IPS-18c (cell line): ENCODE measurements at regions not wholly inside any gene's neighbourhood (a gene's known extent, or its start where the extent isn't known, plus 50 kb on each side); places are given as distances from the start of the nearest gene placed in this dataset.
"Not testable (repeated sequence)": the region's sequence is repeated elsewhere in the genome, so short reads cannot be mapped to it uniquely, and the experiment has no call there.

Experiments used
- H3K4me3 ChIP-seq: 2 replicates; pipeline ENCODE4 v1.7.0; 2013; ENCODE audit warnings: low read depth, mild to moderate bottlenecking, low read length, moderate library complexity; ENCODE audit not compliant: insufficient read depth
- H3K9me3 ChIP-seq: one replicate; pipeline ENCODE4 v1.6.1; 2013; ENCODE audit warnings: mild to moderate bottlenecking, low read length, moderate library complexity; ENCODE audit not compliant: control insufficient read depth, insufficient read depth

DNA sequence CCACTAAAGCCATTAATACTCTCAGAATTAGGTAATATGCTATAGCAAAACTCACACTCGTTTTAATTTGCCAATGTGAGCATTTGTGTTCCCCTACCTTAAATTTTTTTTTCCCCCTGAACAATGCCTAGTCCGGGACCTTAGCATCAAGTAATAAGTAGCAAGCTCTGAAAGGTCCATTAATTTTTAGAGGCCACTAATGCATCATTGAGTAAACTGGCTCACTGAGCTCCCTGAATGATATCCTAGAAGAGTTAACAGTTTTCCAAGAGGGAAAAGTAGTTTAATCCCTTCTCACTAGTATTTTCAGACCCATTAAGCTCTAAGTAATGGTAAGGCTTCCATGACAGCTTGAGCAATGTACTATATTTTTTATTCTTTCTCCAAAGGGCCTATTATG lies 242.2 kb downstream of the MAT2B start:
- H3K4me3 ChIP-seq = no peak overlapping the region
- no peaks in the 10 kb centered on the region for H3K9me3 ChIP-seq

DNA sequence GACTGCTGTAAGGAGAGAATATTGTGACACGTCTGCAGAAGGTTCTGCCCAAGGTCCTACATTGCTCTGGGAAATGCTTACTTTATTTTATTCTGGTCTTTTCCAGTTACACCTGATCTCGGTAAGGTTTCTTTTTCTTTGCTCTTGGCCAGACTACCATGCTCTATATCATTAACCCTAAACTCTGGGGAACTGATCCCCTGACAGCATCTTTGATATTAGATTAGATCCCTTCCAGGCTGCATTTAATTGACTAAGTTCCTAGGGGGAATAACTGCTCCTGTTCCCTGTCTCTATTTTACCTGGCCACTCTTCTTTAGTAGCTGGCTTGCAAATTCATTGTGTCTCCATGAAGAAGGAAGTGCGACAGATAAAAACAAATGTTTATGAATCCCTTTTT lies 243.5 kb downstream of the MAT2B start:
- no peak overlapping the region for H3K4me3 ChIP-seq

DNA sequence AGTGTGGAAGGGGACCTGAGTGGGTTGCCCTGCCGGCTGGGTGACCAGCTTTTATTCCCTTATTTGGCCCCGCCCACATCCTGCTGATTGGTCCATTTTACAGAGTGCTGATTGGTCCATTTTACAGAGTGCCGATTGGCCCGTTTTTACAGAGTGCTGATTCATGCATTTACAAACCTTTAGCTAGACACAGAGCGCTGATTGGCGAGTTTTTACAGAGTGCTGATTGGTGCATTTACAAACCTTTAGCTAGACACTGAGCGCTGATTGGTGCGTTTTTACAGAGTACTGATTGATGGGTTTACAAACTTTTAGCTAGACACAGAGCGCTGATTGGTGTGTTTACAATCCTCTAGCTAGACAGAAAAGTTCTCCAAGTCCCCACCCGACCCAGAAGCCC lies 245.0 kb downstream of the MAT2B start:
- H3K4me3 ChIP-seq, H3K9me3 ChIP-seq: not testable (repeated sequence)

More for the DNA sequence above, 243.5 kb downstream of the MAT2B start:
- no peaks in the 10 kb centered on the region for H3K9me3 ChIP-seq

DNA sequence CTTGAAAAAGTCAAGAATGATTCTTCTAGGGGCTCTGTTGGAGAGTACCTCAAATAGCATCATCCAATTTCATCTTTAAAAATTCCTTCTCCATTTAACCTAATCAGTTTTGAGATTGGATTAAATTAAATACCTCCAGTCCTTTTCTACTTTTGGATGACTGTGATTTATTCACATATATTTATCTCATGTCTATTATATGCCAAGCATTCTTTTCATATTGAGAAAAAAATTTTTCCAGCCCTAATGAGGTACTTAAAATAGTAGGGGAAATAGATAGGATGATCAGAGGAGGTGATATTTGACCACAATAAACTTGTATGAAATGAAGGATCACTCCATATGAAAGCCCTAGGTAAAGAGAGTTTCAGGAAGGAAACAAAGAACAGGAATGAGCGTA lies 250.1 kb downstream of the MAT2B start:
- no peaks in the 10 kb centered on the region for H3K9me3 ChIP-seq
- no peak overlapping the region for H3K4me3 ChIP-seq

DNA sequence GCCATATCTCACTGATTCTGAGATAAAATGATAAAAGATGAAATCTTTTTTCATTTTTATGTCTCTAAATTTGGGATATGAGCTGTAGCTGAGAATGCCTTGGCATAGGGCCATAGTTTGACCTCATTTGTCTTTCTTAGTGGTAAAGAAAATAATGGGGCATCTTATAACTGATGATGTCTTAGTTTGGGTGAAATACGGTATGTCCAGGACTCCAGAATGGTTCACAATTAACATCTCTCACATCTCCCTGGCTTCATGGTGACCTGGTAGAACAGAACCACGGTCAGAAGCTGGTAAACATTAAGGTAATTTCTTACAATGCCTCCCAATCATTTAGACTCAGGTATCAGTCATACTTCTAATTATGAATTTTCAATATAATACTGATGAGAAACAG lies 250.8 kb downstream of the MAT2B start:
- Histone ChIP-seq H3K9me3 (no peaks in the 10 kb centered on the region), H3K4me3 (no peak overlapping the region)

DNA sequence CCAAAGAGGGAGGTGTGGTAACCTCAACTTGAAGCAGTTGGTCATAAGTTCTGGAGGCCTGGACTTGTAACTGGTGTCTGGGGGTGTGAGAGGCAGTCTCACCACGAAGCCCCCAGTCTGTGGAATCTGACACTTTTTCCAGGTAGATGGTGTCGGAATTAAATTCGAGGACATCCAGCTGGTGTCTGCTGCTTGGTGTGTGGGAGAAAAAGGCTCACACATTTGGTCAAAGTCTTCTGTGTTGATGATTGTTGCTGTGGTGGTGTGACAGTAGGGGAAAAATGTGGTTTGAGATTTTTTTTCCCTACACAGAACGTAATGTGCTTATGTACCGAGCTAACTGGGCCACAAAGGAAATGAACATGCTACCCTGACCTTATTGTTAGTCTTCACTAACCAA lies 251.9 kb downstream of the MAT2B start:
- H3K4me3 ChIP-seq = no peak overlapping the region
- H3K9me3 ChIP-seq = no peaks in the 10 kb centered on the region

DNA sequence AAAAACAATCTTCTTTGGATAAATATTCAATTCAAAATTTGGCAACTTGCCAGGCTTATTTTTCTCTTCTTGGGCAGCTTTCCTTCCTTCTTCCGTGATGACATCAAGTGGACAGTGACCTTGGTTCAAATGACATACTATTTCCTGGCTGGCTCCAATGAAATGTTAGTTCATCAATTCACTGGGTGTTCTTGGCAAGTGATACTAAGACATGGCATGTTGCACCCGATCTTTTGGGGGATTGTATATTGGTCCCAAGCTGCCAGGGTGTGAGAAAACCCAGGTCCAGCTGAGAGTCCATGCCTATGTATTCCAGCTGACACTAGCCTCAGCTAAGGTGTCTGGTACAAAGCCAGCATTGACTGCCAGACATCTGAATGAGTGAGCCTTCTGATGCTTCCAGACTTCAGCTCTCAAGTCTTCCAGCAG lies 252.9 kb downstream of the MAT2B start:
- H3K4me3 ChIP-seq = no peak overlapping the region
- no peaks in the 10 kb centered on the region for H3K9me3 ChIP-seq

DNA sequence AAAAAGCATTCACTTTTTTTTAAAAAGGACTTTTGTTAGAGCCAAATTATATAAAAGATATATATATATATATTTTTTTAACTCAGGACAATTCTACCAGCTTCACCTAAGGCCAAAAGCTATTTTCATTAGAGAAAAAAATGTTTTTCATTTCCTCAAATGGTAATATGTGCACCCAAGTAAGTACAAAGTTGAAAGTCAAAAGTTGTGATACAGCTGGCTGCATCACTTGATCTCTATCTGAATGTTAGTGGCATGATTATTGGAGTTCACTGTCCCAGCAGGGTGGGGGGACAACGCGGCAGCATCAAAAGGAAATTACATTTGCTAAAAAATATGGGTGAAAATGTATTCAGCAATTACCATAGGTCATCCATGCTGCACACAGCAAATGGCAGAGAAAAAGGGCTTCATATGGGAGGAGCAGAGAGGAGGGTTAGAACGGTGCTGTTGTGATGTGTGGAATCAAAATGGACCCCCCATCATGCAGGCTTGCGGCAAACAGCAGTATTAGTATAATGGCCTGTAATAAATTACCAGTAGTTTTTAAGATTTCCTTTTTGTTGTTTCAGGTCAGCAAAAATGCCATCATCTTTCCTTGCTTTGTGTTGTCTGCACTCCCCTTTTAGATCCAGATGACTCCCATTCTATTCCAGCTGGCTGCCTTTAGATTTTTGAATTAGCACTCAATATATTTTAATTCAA lies 253.7 kb downstream of the MAT2B start:
- no peaks in the 10 kb centered on the region for H3K9me3 ChIP-seq
- no peak overlapping the region for H3K4me3 ChIP-seq

DNA sequence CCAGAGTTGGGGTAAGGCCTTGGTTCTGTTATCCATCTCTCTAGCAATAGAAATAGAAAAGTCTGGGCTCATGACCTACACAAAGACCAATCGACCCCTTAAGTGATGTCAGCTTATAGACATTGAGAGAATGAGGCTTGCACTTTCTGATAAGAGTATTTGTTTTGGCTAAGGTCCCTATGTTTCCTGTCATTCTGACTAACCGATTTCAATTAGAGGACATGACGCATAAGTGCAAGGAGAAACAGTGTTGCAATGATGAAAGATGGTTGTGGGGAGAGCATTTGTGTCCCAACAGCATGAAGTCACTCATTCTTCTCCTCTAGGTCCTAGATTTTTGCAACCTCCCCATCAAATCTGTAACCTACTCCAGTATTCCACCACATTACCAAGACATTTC lies 255.1 kb downstream of the MAT2B start:
- H3K4me3 ChIP-seq = no peak overlapping the region
- no peaks in the 10 kb centered on the region for H3K9me3 ChIP-seq

DNA sequence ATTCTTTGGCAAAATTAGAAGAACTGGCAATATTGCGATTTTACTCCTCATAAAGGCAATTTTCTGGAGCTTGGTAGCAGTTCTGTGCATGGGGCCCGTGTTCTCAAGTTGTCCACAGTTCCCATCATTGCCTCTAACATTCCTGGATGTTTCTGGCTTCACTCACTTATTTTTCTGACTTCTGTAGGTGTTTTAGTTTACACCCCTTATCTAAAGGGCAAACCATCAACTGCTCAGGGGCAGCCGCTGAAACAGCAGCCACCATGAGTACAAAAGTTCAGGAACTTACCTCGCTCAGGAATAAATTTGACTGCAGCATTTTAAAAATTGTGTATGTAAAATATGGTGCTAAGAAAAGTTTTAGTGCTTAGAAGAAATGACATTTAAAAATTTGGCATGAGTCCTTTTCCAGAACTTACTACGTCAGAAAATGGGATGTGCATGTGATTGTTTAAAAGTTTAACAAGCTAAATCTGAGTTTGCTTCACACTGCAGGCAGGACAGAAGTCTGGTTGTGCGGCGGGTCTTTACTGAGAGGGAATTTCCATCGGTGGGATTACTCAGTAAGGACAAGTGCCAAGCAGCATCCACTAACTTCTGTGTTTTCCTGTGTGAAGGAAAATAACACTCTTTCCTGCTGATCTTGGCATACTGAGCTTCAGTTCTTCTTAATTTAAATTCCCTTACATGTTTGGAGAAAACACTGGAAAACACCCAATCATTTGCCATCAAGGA lies 261.7 kb downstream of the MAT2B start:
- Histone ChIP-seq H3K9me3 (no peaks in the 10 kb centered on the region), H3K4me3 (no peak overlapping the region)

DNA sequence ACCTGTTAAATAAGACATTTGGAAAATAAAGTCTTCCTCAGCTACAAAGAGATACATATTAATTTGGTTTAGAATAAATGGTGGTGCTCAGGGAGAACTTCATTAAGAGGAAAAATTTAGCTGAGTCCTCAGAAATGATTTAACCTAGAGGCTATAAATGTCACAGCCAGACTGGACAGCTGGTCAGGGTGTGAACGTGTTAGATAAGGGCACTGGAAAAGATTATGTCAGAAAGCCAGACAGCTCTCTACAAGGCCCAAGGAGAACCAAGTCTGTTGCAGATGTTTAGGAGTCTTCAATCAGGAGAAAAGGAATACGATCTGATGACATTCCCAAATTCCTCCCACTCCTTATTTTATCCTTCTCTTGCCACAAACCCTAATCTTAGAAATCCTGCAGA lies 265.2 kb downstream of the MAT2B start:
- H3K4me3 ChIP-seq = no peak overlapping the region

DNA sequence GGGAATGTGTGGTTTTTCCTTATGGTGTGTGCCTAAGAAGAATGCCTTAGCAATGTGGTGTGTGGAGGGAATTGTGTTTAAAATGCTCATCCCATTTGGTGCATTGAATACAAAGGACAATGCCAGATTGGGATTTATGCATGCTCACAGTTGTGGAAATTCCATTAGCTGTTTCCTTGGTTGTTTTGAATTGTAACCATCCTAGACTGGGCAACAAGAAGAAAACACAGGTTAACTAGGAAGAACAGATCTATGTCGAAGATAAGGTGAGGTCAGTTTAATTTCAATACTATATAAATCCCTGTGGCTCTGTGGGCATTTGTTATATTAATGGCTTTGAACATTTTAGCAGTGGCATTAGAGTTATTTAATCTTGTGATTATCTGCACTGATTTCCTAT lies 266.8 kb downstream of the MAT2B start:
- H3K4me3 ChIP-seq = no peak overlapping the region
- H3K9me3 ChIP-seq = no peaks in the 10 kb centered on the region

More for the DNA sequence above, 265.2 kb downstream of the MAT2B start:
- no peaks in the 10 kb centered on the region for H3K9me3 ChIP-seq

DNA sequence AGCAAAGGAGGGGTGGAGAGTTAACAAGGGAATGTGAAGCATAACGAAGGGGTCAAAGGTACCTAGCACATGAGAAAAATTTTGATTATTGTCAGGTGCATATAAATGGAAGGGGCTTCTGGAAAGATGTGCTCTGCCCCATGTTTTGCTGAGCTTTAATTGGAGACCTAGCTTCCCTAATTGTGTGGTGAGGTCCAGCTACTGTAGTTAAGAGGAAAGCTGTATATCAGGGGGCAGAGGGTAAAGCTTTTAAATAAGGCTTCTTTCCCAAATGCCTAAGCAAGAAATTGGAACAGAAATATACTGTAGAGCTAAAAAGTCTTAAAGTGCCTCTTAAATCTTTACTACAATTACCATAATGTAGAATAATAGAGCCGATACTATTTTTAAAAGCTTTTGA lies 267.2 kb downstream of the MAT2B start:
- no peak overlapping the region for H3K4me3 ChIP-seq
- no peaks in the 10 kb centered on the region for H3K9me3 ChIP-seq

DNA sequence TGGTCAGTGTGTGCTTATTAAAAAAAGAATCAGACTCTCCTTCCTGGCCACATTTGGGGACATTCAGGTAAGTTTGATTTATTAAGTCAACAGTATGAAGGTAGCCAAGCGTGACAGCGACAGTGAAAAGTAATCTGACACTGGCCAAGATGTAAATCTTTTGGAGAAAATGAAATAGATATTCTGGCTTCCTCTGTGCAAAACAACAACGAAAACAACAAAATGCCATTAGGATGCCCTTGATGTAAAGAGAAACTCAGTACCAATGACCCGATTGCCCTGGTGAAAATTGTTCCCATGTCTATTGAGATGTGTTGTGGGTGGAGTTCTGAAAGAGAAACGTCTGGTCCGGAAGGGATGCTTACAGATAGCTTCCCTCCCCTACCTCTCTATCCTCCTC lies 267.8 kb downstream of the MAT2B start:
- no peak overlapping the region for H3K4me3 ChIP-seq
- H3K9me3 ChIP-seq = no peaks in the 10 kb centered on the region

DNA sequence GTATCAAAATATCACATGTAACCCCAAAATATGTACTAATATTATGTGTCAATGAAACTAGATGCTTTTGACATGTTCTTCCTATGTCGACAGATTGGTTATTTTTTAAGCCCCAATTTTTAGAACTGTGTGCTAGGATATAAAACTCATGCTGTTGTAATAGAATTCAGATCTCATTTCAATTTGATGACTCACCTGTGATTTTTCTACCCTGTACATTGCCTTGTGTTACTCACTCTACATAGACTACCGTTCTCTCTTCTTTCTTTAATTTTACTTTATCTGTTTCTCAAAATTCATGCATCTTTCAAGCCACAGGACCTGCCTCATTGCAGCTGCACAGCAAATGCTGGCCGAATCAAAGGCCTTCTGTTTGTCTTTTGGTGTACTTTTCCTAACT lies 284.5 kb downstream of the MAT2B start:
- H3K9me3 ChIP-seq = no peaks in the 10 kb centered on the region

DNA sequence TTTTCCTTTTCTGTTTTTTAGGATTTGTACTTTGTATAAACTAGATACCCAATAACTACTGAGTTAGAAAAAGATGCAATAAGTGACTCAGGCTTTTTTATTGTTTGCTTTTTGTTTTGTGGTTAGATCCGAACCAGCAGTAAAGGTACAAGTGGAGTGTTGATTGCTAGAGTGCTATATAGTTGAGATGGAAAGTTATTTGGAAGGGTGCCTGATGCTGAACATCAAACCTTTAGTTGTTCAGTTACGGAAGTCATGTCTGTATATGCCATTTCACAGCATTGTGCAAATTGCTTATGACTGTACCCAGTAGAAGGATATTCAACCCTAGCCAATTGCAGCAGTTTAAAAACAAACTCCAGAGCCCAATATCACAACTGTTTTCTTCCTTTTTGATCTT lies 285.1 kb downstream of the MAT2B start:
- Histone ChIP-seq H3K9me3 (no peaks in the 10 kb centered on the region), H3K4me3 (no peak overlapping the region)

More for the DNA sequence above, 284.5 kb downstream of the MAT2B start:
- H3K4me3 ChIP-seq = no peak overlapping the region

DNA sequence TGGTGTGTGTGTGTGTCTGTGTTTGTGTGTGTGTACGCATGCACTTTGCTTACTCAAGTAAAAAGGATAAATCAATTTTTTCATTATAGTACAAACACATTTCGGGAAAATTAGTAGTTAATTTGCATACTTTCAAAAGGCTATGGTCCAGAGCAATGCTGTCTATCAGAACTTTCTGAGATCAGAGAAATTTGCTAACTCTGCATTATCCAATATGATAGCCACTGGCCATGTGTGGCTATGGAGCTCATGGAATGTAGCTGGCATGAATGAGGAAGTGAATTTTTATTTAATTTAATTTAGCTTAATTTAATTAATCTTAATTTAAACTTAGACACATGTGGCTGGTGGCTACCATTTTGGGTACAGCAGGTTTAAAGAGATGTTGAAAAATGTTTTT lies 289.6 kb downstream of the MAT2B start:
- Histone ChIP-seq H3K4me3 (no peak overlapping the region), H3K9me3 (no peaks in the 10 kb centered on the region)

DNA sequence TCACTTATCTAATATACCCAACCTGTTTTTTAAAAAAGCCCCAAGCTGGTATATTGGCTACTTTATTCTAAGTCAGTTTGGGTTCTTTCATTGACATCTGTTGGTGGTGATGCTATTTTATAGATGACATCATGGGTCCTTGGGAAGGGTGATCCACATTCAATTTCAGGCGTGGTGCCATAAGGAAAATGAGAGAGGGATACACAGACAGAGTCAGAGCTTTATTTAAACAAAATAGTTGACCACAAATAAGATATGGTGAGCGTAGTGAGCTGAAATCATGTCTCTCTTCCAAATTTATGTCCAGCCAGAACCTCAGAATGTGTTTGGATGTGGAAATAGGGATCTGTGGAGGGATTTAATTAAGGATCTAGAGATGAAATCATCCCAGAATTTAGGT lies 302.4 kb downstream of the MAT2B start:
- H3K4me3 ChIP-seq = no peak overlapping the region
- no peaks in the 10 kb centered on the region for H3K9me3 ChIP-seq

DNA sequence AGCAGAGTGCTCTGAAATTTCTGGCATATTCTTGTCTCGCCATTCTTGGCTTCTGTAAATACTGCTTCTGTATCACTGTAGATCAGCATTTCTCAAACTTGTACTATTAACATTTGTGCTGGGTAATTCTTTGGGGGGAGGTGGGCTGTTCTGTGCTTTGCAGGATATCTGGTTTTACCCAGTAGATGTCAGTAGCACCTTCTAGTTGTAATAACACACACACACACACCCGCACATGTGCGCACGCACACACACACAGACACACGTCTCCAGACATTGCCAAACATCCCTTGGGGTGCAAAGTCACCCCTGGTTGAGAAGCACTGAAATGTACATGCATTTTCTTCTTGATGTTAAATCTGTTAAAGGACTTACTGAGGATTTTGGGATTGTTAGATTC lies 304.1 kb downstream of the MAT2B start:
- no peak overlapping the region for H3K4me3 ChIP-seq
- H3K9me3 ChIP-seq = no peaks in the 10 kb centered on the region
